Effector memory CD4-positive, alpha-beta T cell (primary cell): ENCODE measurements at regions not wholly inside any gene's neighbourhood (a gene's known extent, or its start where the extent isn't known, plus 50 kb on each side); places are given as distances from the start of the nearest gene placed in this dataset.

Source experiments
- DNase-seq, 3 donors: peaks; one replicate each; pipeline ENCODE4 v3.0.0-alpha.2; 2020
- H3K27ac ChIP-seq: 2 replicates; pipeline ENCODE4 v1.7.0; 2013; ENCODE audit warnings: mild to moderate bottlenecking, low read length, moderate library complexity; ENCODE audit not compliant: insufficient read depth, poor library complexity, severe bottlenecking
- H3K27me3 ChIP-seq: replicated peaks from 2 replicates; pipeline ENCODE4 v1.7.0; 2013; ENCODE audit warnings: mild to moderate bottlenecking, low read length; ENCODE audit not compliant: insufficient read depth, control insufficient read depth, poor library complexity, severe bottlenecking
- H3K36me3 ChIP-seq: 2 replicates; pipeline ENCODE4 v1.7.0; 2013; ENCODE audit warnings: mild to moderate bottlenecking, low read length, moderate library complexity; ENCODE audit not compliant: control insufficient read depth, insufficient read depth
- H3K4me1 ChIP-seq: 2 replicates; pipeline ENCODE4 v1.7.0; 2013; ENCODE audit warnings: low read length, mild to moderate bottlenecking; ENCODE audit not compliant: control insufficient read depth, insufficient read depth, poor library complexity, severe bottlenecking
- H3K4me3 ChIP-seq: 2 replicates; pipeline ENCODE4 v1.7.0; 2013; ENCODE audit warnings: low read length, low read depth, mild to moderate bottlenecking; ENCODE audit not compliant: insufficient read depth, poor library complexity, severe bottlenecking
- H3K9me3 ChIP-seq: 2 replicates; pipeline ENCODE4 v1.7.0; 2013; ENCODE audit warnings: mild to moderate bottlenecking, low read length, moderate library complexity; ENCODE audit not compliant: control insufficient read depth

GRCh38 chr21:35579520-35580293 lies 480.6 kb downstream of the SETD4 start:
- no peak overlapping the region for H3K27ac ChIP-seq
- no peak for DNase-seq

GRCh38 chr21:35578831-35579471 lies 481.4 kb downstream of the SETD4 start:
- Histone ChIP-seq H3K27me3 (no peaks in the 10 kb centered on the region), H3K4me3 (no peak overlapping the region), H3K27ac (no peak overlapping the region), H3K9me3 (no peaks in the 10 kb centered on the region), H3K36me3 (no peaks in the 10 kb centered on the region), H3K4me1 (no peaks in the 10 kb centered on the region)
- DNase-seq: no peak

More at GRCh38 chr21:35579520-35580293, 480.6 kb downstream of the SETD4 start:
- Histone ChIP-seq H3K27me3 (no peaks in the 10 kb centered on the region), H3K4me1 (no peaks in the 10 kb centered on the region), H3K9me3 (no peaks in the 10 kb centered on the region), H3K36me3 (no peaks in the 10 kb centered on the region), H3K4me3 (no peak overlapping the region)

GRCh38 chr21:35578347-35578782 lies 482.0 kb downstream of the SETD4 start:
- H3K27me3 ChIP-seq: no peaks in the 10 kb centered on the region
- H3K4me1 ChIP-seq: no peaks in the 10 kb centered on the region
- H3K4me3 ChIP-seq: no peak overlapping the region
- H3K36me3 ChIP-seq: no peaks in the 10 kb centered on the region
- H3K27ac ChIP-seq: no peak overlapping the region
- no peaks in the 10 kb centered on the region for H3K9me3 ChIP-seq
- DNase-seq: no peak

GRCh38 chr21:35575280-35575915 lies 484.9 kb downstream of the SETD4 start:
- no peaks in the 10 kb centered on the region for H3K9me3 ChIP-seq
- no peak for DNase-seq
- H3K27me3 ChIP-seq: no peaks in the 10 kb centered on the region
- H3K4me1 ChIP-seq: no peaks in the 10 kb centered on the region
- H3K36me3 ChIP-seq: no peaks in the 10 kb centered on the region
- no peak overlapping the region for H3K27ac ChIP-seq
- H3K4me3 ChIP-seq: no peak overlapping the region

GRCh38 chr21:35573472-35574374 lies 486.6 kb downstream of the SETD4 start:
- Histone ChIP-seq H3K27ac (no peak overlapping the region), H3K4me3 (no peak overlapping the region), H3K9me3 (no peaks in the 10 kb centered on the region), H3K4me1 (no peaks in the 10 kb centered on the region), H3K27me3 (no peaks in the 10 kb centered on the region), H3K36me3 (no peaks in the 10 kb centered on the region)
- no peak for DNase-seq

GRCh38 chr21:35571910-35572309 lies 488.4 kb downstream of the SETD4 start:
- H3K4me3 ChIP-seq: no peak overlapping the region
- H3K4me1 ChIP-seq: no peaks in the 10 kb centered on the region
- no peak overlapping the region for H3K27ac ChIP-seq
- no peaks in the 10 kb centered on the region for H3K36me3 ChIP-seq
- H3K9me3 ChIP-seq: no peaks in the 10 kb centered on the region
- DNase-seq: no peak
- no peaks in the 10 kb centered on the region for H3K27me3 ChIP-seq

- no peak overlapping the region for H3K27ac ChIP-seq
- H3K4me3 ChIP-seq: no peak overlapping the region
- H3K36me3 ChIP-seq: no peaks in the 10 kb centered on the region
- no peak for DNase-seq
- no peaks in the 10 kb centered on the region for H3K27me3 ChIP-seq
- H3K9me3 ChIP-seq: no peaks in the 10 kb centered on the region
- no peaks in the 10 kb centered on the region for H3K4me1 ChIP-seq
Measured at GRCh38 chr21:35568643-35569042, 491.7 kb downstream of the SETD4 start.

- Histone ChIP-seq H3K36me3 (no peaks in the 10 kb centered on the region), H3K9me3 (no peaks in the 10 kb centered on the region), H3K4me1 (no peaks in the 10 kb centered on the region), H3K27me3 (no peaks in the 10 kb centered on the region), H3K4me3 (no peak overlapping the region), H3K27ac (no peak overlapping the region)
- no peak for DNase-seq
Measured at GRCh38 chr21:35566874-35567273, 493.5 kb downstream of the SETD4 start.

GRCh38 chr21:35565204-35565611 lies 495.1 kb downstream of the SETD4 start:
- no peak for DNase-seq
- no peaks in the 10 kb centered on the region for H3K4me1 ChIP-seq
- no peak overlapping the region for H3K4me3 ChIP-seq
- H3K27ac ChIP-seq: no peak overlapping the region
- no peaks in the 10 kb centered on the region for H3K27me3 ChIP-seq
- no peaks in the 10 kb centered on the region for H3K36me3 ChIP-seq
- no peaks in the 10 kb centered on the region for H3K9me3 ChIP-seq
